KMS-11 (cell line): ENCODE measurements at regions not wholly inside any gene's neighbourhood (a gene's known extent, or its start where the extent isn't known, plus 50 kb on each side); places are given as distances from the start of the nearest gene placed in this dataset.

Experiments used
- H2AFZ ChIP-seq: fragments of 200-600 bp; sonication (generic); 2 replicates; pipeline ENCODE4 v1.6.1; 2016; ENCODE audit warnings: antibody characterized with exemption, mixed run types, low read depth
- H3K27ac ChIP-seq: fragments of 200-600 bp; sonication (generic); 2 replicates; pipeline ENCODE4 v1.6.1; 2016; ENCODE audit warnings: mild to moderate bottlenecking, mixed run types
- H3K27me3 ChIP-seq: fragments of 200-600 bp; sonication (generic); 2 replicates; pipeline ENCODE4 v1.6.1; 2017; ENCODE audit warnings: mild to moderate bottlenecking, low read depth, mixed run types, moderate library complexity; ENCODE audit not compliant: insufficient read depth
- H3K36me3 ChIP-seq: fragments of 200-600 bp; sonication (generic); 2 replicates; pipeline ENCODE4 v1.6.1; 2017; ENCODE audit warnings: mild to moderate bottlenecking, mixed run types; ENCODE audit not compliant: insufficient read depth
- H3K4me1 ChIP-seq: fragments of 200-600 bp; sonication (generic); 2 replicates; pipeline ENCODE4 v1.6.1; 2016; ENCODE audit warnings: mild to moderate bottlenecking, low read depth, mixed run types; ENCODE audit not compliant: poor library complexity, severe bottlenecking
- H3K4me2 ChIP-seq: fragments of 200-600 bp; sonication (generic); 2 replicates; pipeline ENCODE4 v1.7.0; 2016; ENCODE audit warnings: mild to moderate bottlenecking, mixed run types
- H3K4me3 ChIP-seq: fragments of 200-600 bp; sonication (generic); IDR thresholded peaks from 2 replicates; pipeline ENCODE4 v1.6.1; 2017; ENCODE audit warnings: low read depth, low read length, mixed read lengths; ENCODE audit not compliant: insufficient read depth
- H3K79me2 ChIP-seq: fragments of 200-600 bp; sonication (generic); 2 replicates; pipeline ENCODE4 v1.6.1; 2016; ENCODE audit warnings: low read depth, mixed run types; ENCODE audit not compliant: insufficient read depth
- H3K9ac ChIP-seq: fragments of 200-600 bp; sonication (generic); 2 replicates; pipeline ENCODE4 v1.6.1; 2016; ENCODE audit warnings: mild to moderate bottlenecking, mixed run types
- H4K20me1 ChIP-seq: fragments of 200-600 bp; sonication (generic); 2 replicates; pipeline ENCODE4 v1.6.1; 2016; ENCODE audit warnings: mild to moderate bottlenecking, mixed run types; ENCODE audit not compliant: insufficient read depth
- CTCF ChIP-seq: fragments of 200-600 bp; sonication (generic); conservative IDR thresholded peaks from 2 replicates; pipeline ENCODE4 v1.6.1; 2017; ENCODE audit warnings: low read depth, mild to moderate bottlenecking, antibody characterized with exemption, low read length, moderate library complexity, mixed read lengths

GRCh38 chr7:25754751-25755150 lies 397.2 kb upstream of the NFE2L3 start:
- Histone ChIP-seq H2AFZ (no peak overlapping the region), H3K4me1 (no peaks in the 10 kb centered on the region), H3K4me2 (no peak overlapping the region), H3K9ac (no peak overlapping the region), H3K79me2 (no peaks in the 10 kb centered on the region), H4K20me1 (no peaks in the 10 kb centered on the region), H3K27me3 (no peaks in the 10 kb centered on the region), H3K36me3 (no peaks in the 10 kb centered on the region), H3K4me3 (no peak overlapping the region), H3K27ac (no peak overlapping the region)
- no peak for TF ChIP-seq CTCF

GRCh38 chr7:25756601-25757000 lies 395.4 kb upstream of the NFE2L3 start:
- Histone ChIP-seq H3K27me3 (no peaks in the 10 kb centered on the region), H4K20me1 (no peaks in the 10 kb centered on the region), H3K79me2 (no peaks in the 10 kb centered on the region), H3K4me2 (no peak overlapping the region), H3K4me1 (no peaks in the 10 kb centered on the region), H3K4me3 (no peak overlapping the region), H3K9ac (no peak overlapping the region), H3K36me3 (no peaks in the 10 kb centered on the region), H2AFZ (no peak overlapping the region), H3K27ac (no peak overlapping the region)
- no peak for TF ChIP-seq CTCF

- H3K27ac ChIP-seq = no peak overlapping the region
- no peak overlapping the region for H3K9ac ChIP-seq
- no peak overlapping the region for H3K4me3 ChIP-seq
- no peak overlapping the region for H2AFZ ChIP-seq
- no peaks in the 10 kb centered on the region for H3K27me3 ChIP-seq
- no peaks in the 10 kb centered on the region for H3K36me3 ChIP-seq
- H4K20me1 ChIP-seq = no peaks in the 10 kb centered on the region
- no peaks in the 10 kb centered on the region for H3K4me1 ChIP-seq
- H3K4me2 ChIP-seq = no peak overlapping the region
- no peaks in the 10 kb centered on the region for H3K79me2 ChIP-seq
- no peak for TF ChIP-seq CTCF
These were observed 393.4 kb upstream of the NFE2L3 start for GRCh38 chr7:25758559-25758958.

GRCh38 chr7:25759286-25759685 lies 392.7 kb upstream of the NFE2L3 start:
- Histone ChIP-seq H3K27me3 (no peaks in the 10 kb centered on the region), H3K4me3 (no peak overlapping the region), H3K36me3 (no peaks in the 10 kb centered on the region), H3K27ac (no peak overlapping the region), H4K20me1 (no peaks in the 10 kb centered on the region), H3K4me2 (no peak overlapping the region), H3K4me1 (no peaks in the 10 kb centered on the region), H3K79me2 (no peaks in the 10 kb centered on the region), H3K9ac (no peak overlapping the region), H2AFZ (no peak overlapping the region)
- TF ChIP-seq CTCF = no peak

- no peaks in the 10 kb centered on the region for H3K79me2 ChIP-seq
- H3K4me3 ChIP-seq = no peak overlapping the region
- no peak overlapping the region for H3K4me2 ChIP-seq
- H3K27ac ChIP-seq = no peak overlapping the region
- no peaks in the 10 kb centered on the region for H3K27me3 ChIP-seq
- no peaks in the 10 kb centered on the region for H3K36me3 ChIP-seq
- TF ChIP-seq CTCF = no peak
- no peak overlapping the region for H3K9ac ChIP-seq
- no peaks in the 10 kb centered on the region for H3K4me1 ChIP-seq
- H2AFZ ChIP-seq = no peak overlapping the region
- H4K20me1 ChIP-seq = no peaks in the 10 kb centered on the region
These were observed 392.2 kb upstream of the NFE2L3 start for GRCh38 chr7:25759748-25760147.
